ENCODE measurements at regions not wholly inside any gene's neighbourhood (a gene's known extent, or its start where the extent isn't known, plus 50 kb on each side); places are given as distances from the start of the nearest gene placed in this dataset.

GRCh38 chr9:17978773-17979172, 399.9 kb downstream of the SH3GL2 start:
- DNase-seq, result no peak

GRCh38 chr9:17986595-17986994, 407.7 kb downstream of the SH3GL2 start:
- DNase-seq, result no peak

GRCh38 chr9:17987189-17987588, 408.3 kb downstream of the SH3GL2 start:
- DNase-seq, result no peak

GRCh38 chr9:17988489-17988888, 409.6 kb downstream of the SH3GL2 start:
- no peak for DNase-seq

GRCh38 chr9:17990602-17991001, 411.7 kb downstream of the SH3GL2 start:
- no peak for DNase-seq

GRCh38 chr9:17993024-17993423, 414.2 kb downstream of the SH3GL2 start:
- DNase-seq, result no peak

GRCh38 chr9:17994695-17995425, 416.0 kb downstream of the SH3GL2 start:
- no peak for DNase-seq

GRCh38 chr9:17996728-17997127, 417.9 kb downstream of the SH3GL2 start:
- DNase-seq, result no peak

- no peak for DNase-seq
These were observed 424.0 kb downstream of the SH3GL2 start for GRCh38 chr9:18002718-18003438.

GRCh38 chr9:18006591-18006990, 427.7 kb downstream of the SH3GL2 start:
- DNase-seq, result no peak

GRCh38 chr9:18007621-18008020, 428.8 kb downstream of the SH3GL2 start:
- no peak for DNase-seq

GRCh38 chr9:18009902-18010301, 431.0 kb downstream of the SH3GL2 start:
- DNase-seq, result no peak

GRCh38 chr9:18010492-18010891, 431.6 kb downstream of the SH3GL2 start:
- no peak for DNase-seq

- no peak for DNase-seq
These were observed 433.3 kb downstream of the SH3GL2 start for GRCh38 chr9:18012170-18012569.

- no peak for DNase-seq
These were observed 435.7 kb downstream of the SH3GL2 start for GRCh38 chr9:18014556-18014955.

- no peak for DNase-seq
These were observed 436.2 kb downstream of the SH3GL2 start for GRCh38 chr9:18015116-18015515.

GRCh38 chr9:18017136-18017535, 438.3 kb downstream of the SH3GL2 start:
- no peak for DNase-seq

- no peak for DNase-seq
These were observed 439.4 kb downstream of the SH3GL2 start for GRCh38 chr9:18018221-18018620.

- DNase-seq, result no peak
These were observed 439.8 kb downstream of the SH3GL2 start for GRCh38 chr9:18018661-18019060.

GRCh38 chr9:18020121-18020745, 441.4 kb downstream of the SH3GL2 start:
- DNase-seq, result no peak

GRCh38 chr9:18022642-18023041, 443.8 kb downstream of the SH3GL2 start:
- no peak for DNase-seq

- no peak for DNase-seq
These were observed 444.5 kb downstream of the SH3GL2 start for GRCh38 chr9:18023332-18023731.

- DNase-seq, result no peak
These were observed 441.3 kb upstream of the ADAMTSL1 start for GRCh38 chr9:18032636-18033035.

Data from activated CD4-positive, CD25-positive, alpha-beta regulatory T cell (primary cell).